ENCODE measurements at regions not wholly inside any gene's neighbourhood (a gene's known extent, or its start where the extent isn't known, plus 50 kb on each side); places are given as distances from the start of the nearest gene placed in this dataset.
"Not testable (repeated sequence)": the region's sequence is repeated elsewhere in the genome, so short reads cannot be mapped to it uniquely, and the experiment has no call there.

- no peak for DNase-seq (ENCODE audit: low read depth)
Observed at GRCh38 chr3:74282202-74282601, 332.3 kb downstream of the CNTN3 start.

- DNase-seq (ENCODE audit: low read depth), result no peak
Observed at GRCh38 chr3:74281705-74282104, 332.8 kb downstream of the CNTN3 start.

- no peak for DNase-seq (ENCODE audit: low read depth)
Observed at GRCh38 chr3:74273555-74274402, 340.7 kb downstream of the CNTN3 start.

GRCh38 chr3:74273091-74273490, 341.4 kb downstream of the CNTN3 start:
- no peak for DNase-seq (ENCODE audit: low read depth)

GRCh38 chr3:74271541-74271940, 342.9 kb downstream of the CNTN3 start:
- no peak for DNase-seq (ENCODE audit: low read depth)

GRCh38 chr3:74269689-74270088, 344.8 kb downstream of the CNTN3 start:
- no peak for DNase-seq (ENCODE audit: low read depth)

GRCh38 chr3:74268753-74269152, 345.7 kb downstream of the CNTN3 start:
- no peak for DNase-seq (ENCODE audit: low read depth)

GRCh38 chr3:74267588-74268184, 346.8 kb downstream of the CNTN3 start:
- DNase-seq (ENCODE audit: low read depth), result peak; percentile 30

GRCh38 chr3:74267131-74267530, 347.3 kb downstream of the CNTN3 start:
- DNase-seq (ENCODE audit: low read depth), result peak; percentile 0

GRCh38 chr3:74265069-74265468, 349.4 kb downstream of the CNTN3 start:
- no peak for DNase-seq (ENCODE audit: low read depth)

- DNase-seq (ENCODE audit: low read depth), result no peak
Observed at GRCh38 chr3:74263031-74263430, 351.4 kb downstream of the CNTN3 start.

- no peak for DNase-seq (ENCODE audit: low read depth)
Observed at GRCh38 chr3:74233091-74233490, 381.4 kb downstream of the CNTN3 start.

- no peak for DNase-seq (ENCODE audit: low read depth)
Observed at GRCh38 chr3:74217467-74217866, 397.0 kb downstream of the CNTN3 start.

GRCh38 chr3:74214286-74214685, 400.2 kb downstream of the CNTN3 start:
- no peak for DNase-seq (ENCODE audit: low read depth)

GRCh38 chr3:74210739-74211138, 403.7 kb downstream of the CNTN3 start:
- DNase-seq (ENCODE audit: low read depth), result no peak

- DNase-seq (ENCODE audit: low read depth), result no peak
Observed at GRCh38 chr3:74200952-74201351, 413.5 kb downstream of the CNTN3 start.

- DNase-seq (ENCODE audit: low read depth), result not testable (repeated sequence)
Observed at GRCh38 chr3:74178664-74179063, 435.8 kb downstream of the CNTN3 start.

- DNase-seq (ENCODE audit: low read depth), result no peak
Observed at GRCh38 chr3:74173090-74173489, 441.4 kb downstream of the CNTN3 start.

- no peak for DNase-seq (ENCODE audit: low read depth)
Observed at GRCh38 chr3:74167926-74168325, 446.5 kb downstream of the CNTN3 start.

GRCh38 chr3:74165211-74165610, 449.2 kb downstream of the CNTN3 start:
- DNase-seq (ENCODE audit: low read depth), result no peak

- DNase-seq (ENCODE audit: low read depth), result no peak
Observed at GRCh38 chr3:74149466-74149865, 465.0 kb downstream of the CNTN3 start.

GRCh38 chr3:74145277-74145676, 469.2 kb downstream of the CNTN3 start:
- no peak for DNase-seq (ENCODE audit: low read depth)

GRCh38 chr3:74139648-74140047, 474.8 kb downstream of the CNTN3 start:
- no peak for DNase-seq (ENCODE audit: low read depth)
